KOPT-K1 (cell line): ENCODE measurements at regions not wholly inside any gene's neighbourhood (a gene's known extent, or its start where the extent isn't known, plus 50 kb on each side); places are given as distances from the start of the nearest gene placed in this dataset.
"Not testable (repeated sequence)": the region's sequence is repeated elsewhere in the genome, so short reads cannot be mapped to it uniquely, and the experiment has no call there.

Experiments used
- H3K27ac ChIP-seq: fragments of 200-600 bp; sonication (generic); 2 replicates; pipeline ENCODE4 v1.5.1; 2016; ENCODE audit warnings: antibody characterized with exemption, mild to moderate bottlenecking, low read depth, low read length; ENCODE audit not compliant: poor library complexity, severe bottlenecking
- H3K36me3 ChIP-seq: fragments of 200-600 bp; sonication (generic); 2 replicates; pipeline ENCODE4 v1.5.1; 2017; ENCODE audit warnings: antibody characterized with exemption, mild to moderate bottlenecking, low read length, moderate library complexity; ENCODE audit not compliant: insufficient read depth
- H3K9me3 ChIP-seq: fragments of 200-600 bp; sonication (generic); 2 replicates; pipeline ENCODE4 v1.5.1; 2017; ENCODE audit warnings: antibody characterized with exemption, low read length, mild to moderate bottlenecking; ENCODE audit not compliant: insufficient read depth, poor library complexity, severe bottlenecking

DNA sequence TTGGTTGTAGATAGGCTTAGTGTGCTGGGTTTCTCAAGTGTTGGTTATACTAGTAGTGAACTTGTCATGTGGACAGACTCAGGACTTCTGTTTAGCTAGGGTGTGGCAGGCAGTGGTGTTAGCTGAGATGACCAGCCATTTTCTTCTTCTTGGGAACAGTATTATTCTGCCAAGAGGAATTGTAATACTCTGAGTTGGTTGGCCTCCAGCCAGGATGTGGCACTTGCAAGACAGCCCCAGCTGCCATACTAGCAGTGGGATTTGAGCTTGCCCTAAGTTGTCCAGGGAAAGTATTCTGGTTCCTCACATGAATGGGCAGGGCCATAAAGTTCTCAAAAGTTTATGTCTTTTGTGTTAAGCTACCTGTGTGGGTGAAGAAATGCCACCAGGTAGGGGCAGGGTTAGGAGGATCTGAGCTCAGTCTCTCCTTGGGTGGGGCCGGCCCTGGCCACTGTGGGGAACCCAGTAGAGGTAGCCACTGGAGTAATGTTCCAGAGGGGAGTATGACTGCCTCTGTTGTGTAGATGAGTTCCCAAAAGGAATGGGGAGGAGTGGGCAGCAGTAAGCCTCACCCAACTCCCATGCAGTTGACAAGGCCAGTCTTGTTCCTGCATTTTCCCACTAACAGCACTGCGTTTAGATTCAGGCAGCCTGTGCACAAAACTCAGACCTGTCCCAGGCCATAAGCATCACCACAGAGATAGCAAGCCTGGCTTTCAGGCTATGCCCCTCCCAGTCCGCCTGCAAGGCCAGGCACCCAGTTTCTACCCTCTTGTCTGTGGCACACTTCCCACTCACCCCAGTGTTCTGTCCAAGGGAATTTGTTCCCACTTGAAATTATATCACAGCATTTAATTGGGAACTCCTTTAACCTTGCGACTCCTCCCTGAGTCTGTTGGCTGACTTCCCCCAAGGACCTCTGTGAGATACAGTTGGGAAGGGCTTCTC is 250.7 kb downstream of the ANXA1 start:
- Histone ChIP-seq H3K36me3 (no peaks in the 10 kb centered on the region), H3K27ac (no peak overlapping the region), H3K9me3 (no peaks in the 10 kb centered on the region)

DNA sequence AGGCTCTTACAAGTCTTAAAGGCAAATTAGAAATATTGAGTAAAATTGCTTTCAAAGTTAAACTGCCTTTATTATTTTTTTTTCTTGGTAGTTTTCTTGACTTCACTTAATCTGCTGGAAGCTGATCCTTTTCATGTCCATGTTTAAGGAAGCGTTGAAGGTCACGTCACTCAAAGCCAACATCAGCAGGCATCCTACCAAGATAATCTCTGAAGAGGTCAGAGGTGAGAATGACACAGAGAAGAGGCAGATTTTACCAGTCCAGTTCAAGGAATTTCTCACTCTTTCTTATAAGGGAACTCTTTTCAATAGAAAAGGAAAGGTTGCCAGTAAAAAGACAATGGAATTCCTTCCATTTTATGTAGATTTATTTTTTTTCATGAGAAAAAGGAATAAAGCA is 259.8 kb downstream of the ANXA1 start:
- Histone ChIP-seq H3K27ac (no peak overlapping the region), H3K9me3 (no peaks in the 10 kb centered on the region), H3K36me3 (no peaks in the 10 kb centered on the region)

DNA sequence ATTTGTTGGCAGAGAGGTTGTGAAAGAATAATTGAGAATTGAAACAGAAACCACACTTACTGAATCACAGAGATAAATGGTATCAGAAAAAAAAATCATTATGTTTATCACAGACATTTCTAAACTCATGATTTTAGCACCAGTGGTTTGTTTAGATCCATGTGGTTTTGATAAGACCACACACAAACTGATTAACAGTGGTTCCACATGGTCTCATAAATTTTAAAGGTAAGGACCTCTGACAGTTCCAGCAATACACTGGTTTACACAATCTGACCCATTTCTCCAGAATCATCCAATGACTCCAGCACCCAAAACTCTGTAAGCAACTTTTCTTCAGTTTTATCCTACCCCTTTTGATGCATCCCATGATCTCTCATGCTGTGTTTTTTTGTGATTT is 261.2 kb downstream of the ANXA1 start:
- no peaks in the 10 kb centered on the region for H3K9me3 ChIP-seq
- no peak overlapping the region for H3K27ac ChIP-seq
- no peaks in the 10 kb centered on the region for H3K36me3 ChIP-seq

DNA sequence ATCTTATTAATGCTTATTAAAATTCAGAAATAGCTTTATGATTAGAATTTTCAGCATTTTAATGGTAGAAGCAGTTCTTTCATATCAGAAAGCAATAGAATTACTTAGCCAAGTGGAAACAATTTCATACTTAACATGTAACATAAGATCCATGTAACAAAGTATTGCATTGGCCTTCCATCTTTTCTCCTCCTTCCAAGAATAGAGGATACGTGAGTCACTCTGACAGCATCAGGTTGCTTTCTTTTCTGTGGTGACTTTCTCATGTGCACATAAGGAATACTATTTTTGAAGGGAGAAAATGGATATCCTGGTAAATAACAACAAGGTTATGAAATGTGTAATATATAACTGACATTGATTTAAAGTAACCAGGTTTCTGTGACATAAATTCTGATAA is 272.2 kb downstream of the ANXA1 start:
- Histone ChIP-seq H3K27ac (no peak overlapping the region), H3K9me3 (no peaks in the 10 kb centered on the region), H3K36me3 (no peaks in the 10 kb centered on the region)

DNA sequence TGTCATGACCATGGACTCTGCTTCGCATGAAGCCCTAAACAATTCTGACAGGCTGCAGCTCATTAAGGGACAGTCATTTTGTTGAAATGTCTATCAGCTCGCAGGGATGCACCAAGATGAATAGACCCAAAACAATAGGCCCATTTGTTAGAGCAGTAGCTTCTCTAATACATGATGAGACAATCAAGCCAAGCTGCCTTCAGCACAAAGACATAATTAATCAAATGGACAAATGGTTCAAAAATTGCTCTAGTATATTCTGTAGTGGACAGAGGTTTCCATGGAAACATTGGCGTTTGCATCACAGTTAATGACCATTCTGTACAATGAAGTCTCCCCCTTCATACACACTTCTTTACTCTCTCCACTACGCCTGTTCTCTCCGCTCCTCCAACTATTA is 274.6 kb downstream of the ANXA1 start:
- Histone ChIP-seq H3K27ac (no peak overlapping the region), H3K36me3 (no peaks in the 10 kb centered on the region), H3K9me3 (no peaks in the 10 kb centered on the region)

DNA sequence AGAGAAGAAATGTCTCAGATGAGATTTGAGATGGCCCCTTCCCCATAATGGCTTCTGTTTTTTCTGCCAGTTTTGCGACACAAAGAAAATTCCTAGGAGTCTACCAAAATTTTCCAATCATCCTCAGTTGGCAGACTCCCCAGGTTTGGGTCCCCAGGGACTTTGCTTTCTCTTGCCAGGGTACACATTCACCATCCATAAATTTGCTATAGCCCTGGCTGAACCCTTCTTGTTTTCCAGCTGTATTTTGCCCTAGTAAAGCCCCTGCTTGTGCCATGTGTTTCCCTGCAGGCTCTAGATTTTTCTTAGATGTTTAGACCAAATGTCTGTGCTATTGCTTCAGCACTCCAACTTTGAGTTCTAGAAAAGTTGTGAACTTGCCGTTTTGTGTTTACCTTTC is 283.2 kb downstream of the ANXA1 start:
- Histone ChIP-seq H3K36me3 (no peaks in the 10 kb centered on the region), H3K9me3 (no peaks in the 10 kb centered on the region), H3K27ac (no peak overlapping the region)

DNA sequence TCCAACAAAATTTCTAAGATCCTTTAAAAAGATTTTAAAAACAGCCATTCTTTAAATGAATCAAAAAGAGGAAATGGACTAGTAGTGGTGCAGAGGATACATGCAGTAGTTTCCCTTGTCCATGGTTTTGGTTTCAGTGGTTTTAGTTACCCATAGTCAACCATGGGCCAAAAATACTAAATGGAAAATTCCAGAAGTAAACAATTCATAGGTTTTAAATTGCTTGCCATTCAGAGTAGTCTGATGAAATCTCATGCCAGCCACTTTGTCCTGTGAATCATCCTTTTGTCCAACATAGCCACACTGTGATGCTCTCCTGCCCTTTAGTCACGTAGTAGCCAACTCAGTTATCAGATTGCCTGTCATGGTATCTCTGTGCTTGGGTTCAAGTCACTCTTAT is 286.1 kb downstream of the ANXA1 start:
- H3K36me3 ChIP-seq: no peaks in the 10 kb centered on the region
- H3K9me3 ChIP-seq: no peaks in the 10 kb centered on the region
- H3K27ac ChIP-seq: no peak overlapping the region

DNA sequence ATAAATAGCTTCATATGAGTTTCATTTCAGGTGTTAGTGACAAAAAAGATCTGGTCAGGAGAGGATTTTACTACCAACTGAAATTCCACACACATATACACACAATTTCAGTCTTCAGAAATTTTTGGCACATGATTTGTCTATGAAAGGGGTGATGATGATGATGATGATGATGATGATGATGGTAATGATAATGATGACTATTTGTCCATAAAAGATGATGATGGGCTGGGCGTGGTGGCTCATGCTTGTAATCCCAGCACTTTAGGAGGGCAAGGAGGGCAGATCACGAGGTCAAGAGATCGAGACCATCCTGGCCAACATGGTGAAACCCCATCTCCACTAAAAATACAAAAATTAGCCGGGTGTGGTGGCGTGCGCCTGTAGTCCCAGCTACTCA is 288.2 kb downstream of the ANXA1 start:
- not testable (repeated sequence) for H3K36me3 ChIP-seq, H3K27ac ChIP-seq, H3K9me3 ChIP-seq

DNA sequence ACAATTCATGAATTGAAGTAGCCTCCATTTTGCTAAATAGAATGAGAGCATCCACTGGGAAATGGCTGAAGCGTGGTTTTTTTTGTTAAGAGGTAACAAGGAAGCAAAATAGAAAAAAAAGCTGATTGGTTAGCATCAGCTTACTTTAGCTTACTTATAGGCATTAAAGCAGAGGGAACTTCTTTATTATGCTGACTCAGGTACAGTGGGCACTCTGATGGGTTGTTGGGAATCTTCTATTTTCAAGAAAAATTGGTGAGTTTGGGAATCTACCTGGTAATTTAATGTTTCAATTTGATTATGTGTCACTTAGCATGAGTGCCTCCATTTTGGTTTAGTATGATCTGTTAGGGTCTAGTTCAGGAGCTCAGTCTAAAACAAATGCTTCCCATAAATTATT is 289.6 kb downstream of the ANXA1 start:
- H3K27ac ChIP-seq: no peak overlapping the region
- H3K9me3 ChIP-seq: no peaks in the 10 kb centered on the region
- H3K36me3 ChIP-seq: no peaks in the 10 kb centered on the region

DNA sequence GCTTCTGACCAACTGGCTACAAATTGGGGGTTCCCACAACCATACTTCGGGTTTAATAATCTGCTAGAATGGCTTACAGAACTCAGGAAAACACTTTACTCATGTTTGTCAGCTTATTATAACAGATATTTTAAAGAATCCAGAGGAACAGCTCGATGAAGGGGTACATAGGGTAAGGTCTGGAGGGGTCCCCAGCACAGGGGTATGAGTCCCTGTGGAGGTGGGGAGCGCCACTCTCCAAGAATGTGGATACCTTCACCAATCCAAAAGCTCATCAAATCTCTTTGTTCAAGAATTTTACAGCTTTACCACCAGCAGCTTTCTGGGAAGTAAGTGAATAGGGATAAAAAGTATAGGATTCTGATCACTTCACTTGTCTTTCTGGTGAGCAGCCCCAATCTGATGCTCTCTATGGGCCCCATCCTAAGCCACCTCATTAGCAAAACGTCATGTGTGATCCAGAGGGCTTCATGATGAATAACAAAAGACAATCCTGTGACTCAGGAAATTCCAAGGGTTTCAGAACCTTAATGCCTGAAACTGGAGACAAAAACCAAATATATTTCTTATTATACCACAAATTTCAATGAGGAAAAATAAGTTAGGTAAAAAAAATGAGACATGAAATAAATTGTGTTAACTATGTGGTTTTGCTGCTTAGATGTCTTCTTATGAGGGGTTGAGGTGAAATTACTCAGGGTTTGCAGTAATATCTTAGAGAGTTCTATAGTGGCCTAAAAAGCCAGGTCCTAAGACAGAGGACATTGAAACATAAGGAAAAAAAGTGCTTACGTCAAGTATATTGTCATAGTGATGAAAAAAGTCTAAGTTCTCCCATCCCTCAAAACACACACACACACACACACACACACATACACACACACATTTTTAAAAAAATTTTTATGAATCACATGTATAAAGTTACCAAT is 290.5 kb downstream of the ANXA1 start:
- Histone ChIP-seq H3K27ac (no peak overlapping the region), H3K36me3 (no peaks in the 10 kb centered on the region), H3K9me3 (no peaks in the 10 kb centered on the region)

DNA sequence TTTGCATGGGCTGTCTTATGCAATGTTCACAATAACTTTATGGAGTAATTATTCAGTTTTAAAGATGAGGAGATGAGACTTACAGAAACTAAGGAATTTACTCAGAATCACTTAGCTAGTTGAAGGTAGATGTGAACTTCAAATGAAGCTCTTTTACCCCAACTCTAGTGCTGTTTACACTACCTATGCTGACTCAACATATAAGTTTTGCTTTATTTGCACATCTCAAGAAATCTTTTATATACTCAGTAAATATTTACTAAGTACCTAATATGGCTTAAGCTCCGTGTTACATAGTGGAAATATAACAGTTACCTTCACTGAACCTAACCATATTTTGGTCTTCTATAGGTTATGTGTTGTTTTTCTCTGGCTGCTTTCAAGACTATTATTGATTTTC is 293.2 kb downstream of the ANXA1 start:
- H3K27ac ChIP-seq: no peak overlapping the region
- H3K9me3 ChIP-seq: no peaks in the 10 kb centered on the region
- no peaks in the 10 kb centered on the region for H3K36me3 ChIP-seq

DNA sequence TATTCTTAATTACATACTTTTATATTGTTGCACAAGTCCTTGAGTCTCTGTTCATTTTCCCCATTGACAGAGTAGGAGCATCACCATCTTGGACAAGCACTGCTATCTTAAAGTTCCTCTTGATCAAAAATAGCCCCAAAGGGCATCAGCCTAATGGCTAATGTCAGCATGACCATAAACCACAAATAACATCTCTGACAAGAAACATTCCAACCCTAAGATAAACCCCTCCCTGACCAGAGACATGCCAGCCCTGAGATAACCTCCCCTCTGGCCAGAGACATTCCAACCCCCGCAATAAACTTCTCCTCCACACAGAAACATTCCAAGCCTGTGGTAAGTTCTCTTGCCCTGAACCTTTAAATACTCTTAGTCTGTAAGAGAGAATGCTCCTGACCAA is 293.7 kb downstream of the ANXA1 start:
- H3K36me3 ChIP-seq, H3K9me3 ChIP-seq, H3K27ac ChIP-seq: not testable (repeated sequence)

DNA sequence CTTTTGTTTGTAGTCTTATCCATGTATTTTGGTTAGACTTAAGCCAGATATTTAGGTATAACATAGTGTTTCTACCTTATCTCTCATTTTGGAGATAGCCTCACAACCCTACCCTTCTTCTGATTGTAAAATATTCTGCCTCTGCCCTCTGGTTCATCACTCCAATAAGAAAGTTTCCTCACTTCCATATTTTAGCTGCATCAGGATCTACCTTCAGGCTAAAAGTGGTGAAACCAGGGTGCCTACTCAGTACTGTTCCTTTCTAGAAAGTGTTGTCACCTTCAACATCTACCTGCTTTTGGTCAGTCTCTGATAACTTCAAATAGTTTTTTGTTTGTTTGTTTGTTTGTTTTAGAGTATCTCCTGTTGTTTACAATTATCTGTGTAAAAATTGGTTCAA is 294.6 kb downstream of the ANXA1 start:
- Histone ChIP-seq H3K27ac (no peak overlapping the region), H3K36me3 (no peaks in the 10 kb centered on the region), H3K9me3 (no peaks in the 10 kb centered on the region)

DNA sequence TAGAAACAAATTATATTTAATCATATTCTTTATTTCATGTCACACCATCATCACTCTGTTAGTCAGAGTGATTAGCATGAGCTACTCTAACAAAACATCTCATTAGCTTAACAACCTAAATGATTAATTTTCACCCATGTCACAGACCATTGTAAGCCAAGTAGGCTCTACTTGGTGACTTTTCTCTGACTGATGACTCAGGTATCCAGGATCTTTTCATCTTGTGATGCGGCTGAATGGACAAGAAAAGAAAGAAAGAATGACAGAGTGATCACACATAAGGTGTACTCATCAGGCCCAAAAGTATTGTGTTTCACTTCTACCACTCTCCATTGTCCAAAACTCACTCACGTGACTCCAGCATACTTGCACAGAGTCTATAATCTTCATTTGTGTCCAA is 299.3 kb downstream of the ANXA1 start:
- Histone ChIP-seq H3K9me3 (no peaks in the 10 kb centered on the region), H3K36me3 (no peaks in the 10 kb centered on the region)

DNA sequence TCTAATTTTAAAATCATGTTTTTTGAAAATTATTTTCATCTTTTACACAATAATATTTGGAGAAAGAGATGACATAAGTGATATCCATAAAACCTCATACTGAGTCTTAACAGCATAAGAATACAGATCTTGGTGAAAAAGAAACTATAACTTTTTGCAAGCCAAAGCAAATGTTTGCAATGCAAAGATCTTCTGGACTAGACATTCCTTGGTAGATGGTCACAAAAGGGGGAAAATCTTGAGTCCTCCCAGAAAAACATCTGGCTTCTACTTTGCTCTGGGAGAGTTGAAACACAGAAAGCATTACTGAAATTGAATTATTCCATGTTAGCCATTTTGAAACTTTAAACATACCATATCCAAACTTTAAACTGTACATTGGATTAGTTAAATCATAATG is 308.2 kb downstream of the ANXA1 start:
- H3K27ac ChIP-seq: no peak overlapping the region
- no peaks in the 10 kb centered on the region for H3K9me3 ChIP-seq
- no peaks in the 10 kb centered on the region for H3K36me3 ChIP-seq

More for the DNA sequence above, 299.3 kb downstream of the ANXA1 start:
- no peak overlapping the region for H3K27ac ChIP-seq
